ENCODE measurements at regions not wholly inside any gene's neighbourhood (a gene's known extent, or its start where the extent isn't known, plus 50 kb on each side); places are given as distances from the start of the nearest gene placed in this dataset.
"Not testable (repeated sequence)": the region's sequence is repeated elsewhere in the genome, so short reads cannot be mapped to it uniquely, and the experiment has no call there.

DNA sequence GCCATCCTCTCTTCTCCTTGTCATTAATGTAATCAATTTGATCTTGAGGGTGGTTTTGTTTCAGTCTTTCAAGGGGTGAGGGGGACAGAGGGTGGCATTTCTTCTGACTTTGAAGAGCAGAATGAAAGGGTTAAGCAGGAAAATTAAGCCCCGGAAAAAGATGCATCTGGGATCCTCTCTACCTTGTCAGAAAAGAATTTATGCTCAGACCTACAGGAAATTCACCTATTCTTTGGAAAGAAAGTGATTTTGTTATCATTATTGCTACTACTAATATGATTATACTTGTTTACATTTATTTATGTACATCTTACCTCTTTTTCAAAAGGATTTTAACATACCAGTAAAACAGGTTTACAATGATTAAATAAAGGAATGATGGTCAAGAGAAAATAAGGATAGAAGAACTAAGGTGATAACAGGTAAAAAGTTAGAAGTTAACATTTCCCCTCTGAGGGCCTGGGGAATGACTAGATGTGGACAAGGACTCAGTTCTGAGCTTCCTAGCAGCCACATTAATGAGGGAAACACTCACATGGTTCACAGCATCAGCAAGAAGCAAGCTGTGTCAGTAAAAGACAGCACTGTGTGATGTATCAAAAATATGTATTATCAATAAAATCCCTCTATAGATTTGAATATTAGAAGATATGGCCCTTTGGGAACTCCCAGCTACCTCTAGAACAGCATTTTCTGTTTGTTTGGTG, 151.4 kb downstream of the MYCN start:
- Histone ChIP-seq H3K27ac (no peak overlapping the region), H3K36me3 (replicated peaks) (no peaks in the 10 kb centered on the region), H3K27me3 (replicated peaks) (no peaks in the 10 kb centered on the region), H3K4me3 (ENCODE audit: low read depth, low read length) (no peak overlapping the region)
- no peak for DNase-seq
- in situ Hi-C loops (cut with HindIII; ENCODE audit: low pct_ligation_motif_present, low sequenced_read_pairs), result no loop called here
- TF ChIP-seq, protein P1, sequence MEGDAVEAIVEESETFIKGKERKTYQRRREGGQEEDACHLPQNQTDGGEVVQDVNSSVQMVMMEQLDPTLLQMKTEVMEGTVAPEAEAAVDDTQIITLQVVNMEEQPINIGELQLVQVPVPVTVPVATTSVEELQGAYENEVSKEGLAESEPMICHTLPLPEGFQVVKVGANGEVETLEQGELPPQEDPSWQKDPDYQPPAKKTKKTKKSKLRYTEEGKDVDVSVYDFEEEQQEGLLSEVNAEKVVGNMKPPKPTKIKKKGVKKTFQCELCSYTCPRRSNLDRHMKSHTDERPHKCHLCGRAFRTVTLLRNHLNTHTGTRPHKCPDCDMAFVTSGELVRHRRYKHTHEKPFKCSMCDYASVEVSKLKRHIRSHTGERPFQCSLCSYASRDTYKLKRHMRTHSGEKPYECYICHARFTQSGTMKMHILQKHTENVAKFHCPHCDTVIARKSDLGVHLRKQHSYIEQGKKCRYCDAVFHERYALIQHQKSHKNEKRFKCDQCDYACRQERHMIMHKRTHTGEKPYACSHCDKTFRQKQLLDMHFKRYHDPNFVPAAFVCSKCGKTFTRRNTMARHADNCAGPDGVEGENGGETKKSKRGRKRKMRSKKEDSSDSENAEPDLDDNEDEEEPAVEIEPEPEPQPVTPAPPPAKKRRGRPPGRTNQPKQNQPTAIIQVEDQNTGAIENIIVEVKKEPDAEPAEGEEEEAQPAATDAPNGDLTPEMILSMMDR (IDR thresholded peaks at IDR 0.05; ENCODE audit: low read depth, low read length, missing control alignments), result no peak

DNA sequence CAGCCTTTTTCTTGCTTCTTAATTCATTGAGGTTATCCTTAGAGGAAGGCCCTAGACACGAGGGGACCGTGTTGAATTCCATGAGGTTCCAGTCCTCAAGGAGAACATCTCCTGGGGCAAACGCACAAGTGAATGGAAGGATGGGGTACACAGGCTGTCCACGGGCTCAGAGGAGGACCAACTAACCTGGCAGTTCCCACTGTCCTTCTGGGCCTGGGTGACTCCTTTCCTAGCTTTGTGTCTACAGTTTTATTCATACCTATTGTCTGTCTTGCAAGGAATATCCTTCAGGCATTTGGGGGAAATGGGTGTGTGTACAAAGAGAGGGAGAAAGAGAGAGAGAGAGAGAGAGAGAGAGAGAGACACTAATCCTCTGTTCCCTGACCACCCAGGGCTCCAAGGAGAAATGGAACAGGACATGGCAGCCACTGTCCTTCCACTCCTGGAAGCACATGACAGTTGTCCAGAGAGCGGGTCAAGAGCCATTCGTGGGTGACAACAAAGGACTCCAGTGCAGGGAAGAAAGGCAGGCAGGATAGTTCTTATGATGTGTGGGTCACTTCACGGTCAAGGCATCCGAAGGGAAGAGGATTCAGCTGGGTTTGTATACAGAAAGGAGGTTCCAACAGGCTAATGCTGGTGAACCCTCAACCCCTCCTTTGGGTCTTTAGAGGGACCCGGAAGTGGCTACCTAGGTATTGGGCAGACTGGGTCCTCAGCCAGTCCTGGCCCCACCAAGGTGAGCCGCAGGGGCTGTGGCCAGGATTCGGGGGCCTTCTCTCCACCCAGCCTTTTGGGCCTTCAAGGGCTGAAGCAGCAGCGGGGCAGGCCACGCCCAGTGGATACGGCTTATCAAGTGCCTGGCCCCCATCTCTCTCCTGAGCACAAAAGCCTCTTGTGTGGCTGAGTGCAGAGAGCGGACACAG, 150.6 kb downstream of the MYCN start:
- Histone ChIP-seq H3K27me3 (replicated peaks) (no peaks in the 10 kb centered on the region), H3K27ac (no peak overlapping the region), H3K4me3 (ENCODE audit: low read depth, low read length) (no peak overlapping the region), H3K36me3 (replicated peaks) (no peaks in the 10 kb centered on the region)
- in situ Hi-C loops (cut with HindIII; ENCODE audit: low pct_ligation_motif_present, low sequenced_read_pairs), result no loop called here
- DNase-seq, result no peak
- TF ChIP-seq, protein P1 (IDR thresholded peaks at IDR 0.05; ENCODE audit: low read depth, low read length, missing control alignments), result no peak

DNA sequence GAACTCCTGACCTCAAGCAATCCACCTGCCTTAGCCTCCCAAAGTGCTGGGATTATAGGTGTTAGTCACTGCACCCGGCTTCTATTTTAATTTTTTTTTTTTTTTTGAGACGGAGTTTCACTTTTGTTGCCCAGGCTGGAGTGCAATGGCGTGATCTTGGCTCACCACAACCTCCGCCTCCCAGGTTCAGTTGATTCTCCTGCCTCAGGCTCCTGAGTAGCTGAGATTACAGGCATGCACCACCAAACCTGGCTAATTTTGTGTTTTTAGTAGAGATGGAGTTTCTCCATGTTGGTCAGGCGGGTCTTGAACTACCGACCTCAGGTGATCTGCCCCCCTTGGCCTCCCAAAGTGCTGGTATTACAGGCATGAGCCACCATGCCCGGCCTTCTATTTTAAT, 149.1 kb downstream of the MYCN start:
- DNase-seq; H3K36me3 ChIP-seq (replicated peaks); H3K27me3 ChIP-seq (replicated peaks); in situ Hi-C loops (cut with HindIII; ENCODE audit: low pct_ligation_motif_present, low sequenced_read_pairs); H3K4me3 ChIP-seq (ENCODE audit: low read depth, low read length); H3K27ac ChIP-seq: not testable (repeated sequence)

- no peak overlapping the region for H3K4me3 ChIP-seq (ENCODE audit: low read depth, low read length)
- no peaks in the 10 kb centered on the region for H3K36me3 ChIP-seq (replicated peaks)
- no peak overlapping the region for H3K27ac ChIP-seq
- H3K27me3 ChIP-seq (replicated peaks), result no peaks in the 10 kb centered on the region
- TF ChIP-seq, protein P1 (IDR thresholded peaks at IDR 0.05; ENCODE audit: low read depth, low read length, missing control alignments), result no peak
- in situ Hi-C loops (cut with HindIII; ENCODE audit: low pct_ligation_motif_present, low sequenced_read_pairs), result no loop called here
- no peak for DNase-seq
Observed at GRCh38 chr2:16088802-16089112, 148.4 kb downstream of the MYCN start.

DNA sequence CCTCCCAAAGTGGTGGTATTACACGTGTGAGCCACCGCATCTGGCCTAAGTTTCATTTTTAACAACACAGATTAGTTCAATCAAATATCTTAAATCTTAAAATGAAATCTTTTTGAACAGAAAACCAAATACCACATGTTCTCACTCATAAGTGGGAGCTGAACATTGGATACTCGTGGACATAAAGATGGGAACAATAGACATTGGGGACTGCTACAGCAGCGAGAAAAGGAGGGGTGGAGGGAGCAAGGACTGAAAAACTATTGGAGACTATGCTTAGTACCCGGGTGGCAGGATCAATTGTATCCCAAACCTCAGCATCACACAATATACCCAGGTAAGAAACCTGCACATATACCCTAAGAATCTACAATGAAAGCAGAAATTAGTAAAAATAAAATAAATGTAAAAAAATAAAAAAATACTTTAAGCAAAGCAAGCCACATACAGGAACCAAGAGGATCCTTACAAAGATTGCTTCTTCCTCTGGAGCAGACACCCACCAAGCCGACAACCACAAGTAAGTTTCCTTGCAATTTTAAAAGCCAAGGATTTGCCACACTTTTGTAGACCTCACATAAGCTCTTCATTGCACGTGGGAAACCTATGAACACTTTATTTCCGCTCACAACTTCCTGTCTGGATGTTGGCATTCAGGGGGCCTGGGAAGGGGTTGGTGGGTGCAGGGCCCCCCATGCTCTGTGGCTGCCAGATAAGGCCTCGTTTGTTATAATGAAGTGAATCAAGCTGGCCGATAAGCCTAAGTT, 147.9 kb downstream of the MYCN start:
- TF ChIP-seq, protein P1 (IDR thresholded peaks at IDR 0.05; ENCODE audit: low read depth, low read length, missing control alignments), result no peak
- no peaks in the 10 kb centered on the region for H3K36me3 ChIP-seq (replicated peaks)
- in situ Hi-C loops (cut with HindIII; ENCODE audit: low pct_ligation_motif_present, low sequenced_read_pairs), result no loop called here
- H3K27me3 ChIP-seq (replicated peaks), result no peaks in the 10 kb centered on the region
- DNase-seq, result no peak
- H3K4me3 ChIP-seq (ENCODE audit: low read depth, low read length), result no peak overlapping the region
- no peak overlapping the region for H3K27ac ChIP-seq

DNA sequence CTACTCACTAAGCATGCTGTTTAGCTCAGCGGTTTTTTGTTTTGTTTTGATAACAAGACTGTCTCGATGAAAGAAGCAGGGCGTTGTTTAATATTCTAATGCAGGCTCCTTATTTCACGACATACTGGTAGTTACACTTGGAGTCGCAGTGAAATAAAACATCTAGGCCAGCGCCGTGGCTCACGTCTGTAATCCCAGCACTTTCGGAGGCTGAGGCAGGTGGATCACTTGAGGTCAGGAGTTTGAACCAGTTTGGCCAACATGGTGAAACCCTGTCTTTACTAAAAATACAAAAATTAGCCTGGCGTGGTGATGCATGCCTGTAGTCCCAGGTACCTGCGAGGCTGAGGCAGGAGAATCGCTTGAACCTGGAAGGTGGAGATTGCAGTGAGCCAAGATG, 145.8 kb downstream of the MYCN start:
- H3K27me3 ChIP-seq (replicated peaks); H3K4me3 ChIP-seq (ENCODE audit: low read depth, low read length); in situ Hi-C loops (cut with HindIII; ENCODE audit: low pct_ligation_motif_present, low sequenced_read_pairs); DNase-seq; H3K27ac ChIP-seq; H3K36me3 ChIP-seq (replicated peaks): not testable (repeated sequence)

Measured in brain microvascular endothelial cell (primary cell).